K562 (cell line): ENCODE measurements at regions not wholly inside any gene's neighbourhood (a gene's known extent, or its start where the extent isn't known, plus 50 kb on each side); places are given as distances from the start of the nearest gene placed in this dataset.

Experiments used
- FOXA1 ChIP-seq: fragments of 450-650 bp; IDR thresholded peaks from 2 replicates; pipeline ENCODE4 v1.6.1; 2016; ENCODE audit warnings: mild to moderate bottlenecking, borderline replicate concordance
- MAFK ChIP-seq: IDR thresholded peaks from 2 replicates; pipeline ENCODE4 v1.6.1; 2011; ENCODE audit warnings: low read length, improper control_type of control experiment
- NCOA1 ChIP-seq: fragments of 450-650 bp; IDR thresholded peaks from 2 replicates; pipeline ENCODE4 v1.6.1; 2016; ENCODE audit warnings: low read depth
- NR2C1 ChIP-seq, 2 experiments: fragments of 450-650 bp; IDR thresholded peaks; 2 replicates each; pipeline ENCODE4 v1.6.1; 2017; ENCODE audit warnings: mild to moderate bottlenecking in 2 of 2, antibody characterized with exemption in 1 of 2, inconsistent platforms in 1 of 2, missing compliant biosample characterization in 1 of 2, missing genetic modification characterization in 1 of 2
- RBFOX2 ChIP-seq: fragments of 200-400 bp; formaldehyde crosslinking; IDR thresholded peaks from 2 replicates; pipeline ENCODE4 v1.6.1; 2017; ENCODE audit warnings: low read depth, mild to moderate bottlenecking, low read length, moderate library complexity
- SIX5 ChIP-seq, 2 experiments: IDR thresholded peaks; 2 replicates each; pipeline ENCODE4 v1.6.1; 2011; ENCODE audit warnings: low read length in 2 of 2, borderline replicate concordance in 1 of 2, low read depth in 1 of 2, mild to moderate bottlenecking in 1 of 2, moderate library complexity in 1 of 2; ENCODE audit not compliant: insufficient read depth in 1 of 2
- ZNF561 ChIP-seq: fragments of 450-650 bp; formaldehyde crosslinking; conservative IDR thresholded peaks from 2 replicates; pipeline ENCODE4 v1.4.0; 2020; ENCODE audit warnings: mild to moderate bottlenecking, moderate library complexity
- ZNF778 ChIP-seq: fragments of 450-650 bp; formaldehyde crosslinking; IDR thresholded peaks from 2 replicates; pipeline ENCODE4 v1.4.0; 2020; ENCODE audit warnings: mild to moderate bottlenecking, moderate library complexity
- TF ChIP-seq, protein P1 (sequence below): fragments of 250-450 bp; sonication (Bioruptor Pico); IDR thresholded peaks from 2 replicates; pipeline ENCODE4 v1.8.0; 2022; ENCODE audit warnings: inconsistent platforms
- TF ChIP-seq, protein P2 (sequence below), 3 experiments: IDR thresholded peaks in 2 of 3; conservative IDR thresholded peaks in 1 of 3; 2 replicates each; pipeline ENCODE4 v1.5.1; 2011 to 2012; ENCODE audit warnings: low read length in 3 of 3, mild to moderate bottlenecking in 3 of 3, control low read depth in 2 of 3, improper control_type of control experiment in 1 of 3, inconsistent platforms in 1 of 3, low read depth in 1 of 3, mixed read lengths in 1 of 3, moderate library complexity in 1 of 3; ENCODE audit not compliant: insufficient read depth in 2 of 3

DNA sequence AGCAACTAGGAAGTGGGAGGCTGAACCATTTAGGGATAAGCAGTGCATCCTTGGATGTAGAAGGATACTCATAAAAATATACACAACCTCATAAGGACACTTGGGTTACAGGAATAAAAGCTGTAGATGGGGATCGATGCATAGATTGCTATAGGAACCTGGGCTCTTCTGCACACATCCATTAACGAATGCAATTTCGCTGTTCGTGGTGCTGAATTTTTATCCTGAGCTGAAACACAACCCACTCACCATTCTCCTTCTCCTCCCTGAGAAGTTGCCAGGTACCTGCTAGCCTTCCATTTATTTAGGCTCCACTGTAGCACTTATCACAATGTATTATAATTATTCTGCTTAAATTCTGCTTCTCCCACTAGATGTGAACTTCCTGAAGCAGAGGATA, 320.6 kb upstream of the BRINP1 start:
- TF ChIP-seq ZNF778 = no peak
- TF ChIP-seq NR2C1 (IDR thresholded peaks at IDR 0.05) = no peak
- no peak for TF ChIP-seq NR2C1 (tag; IDR thresholded peaks at IDR 0.05)
- TF ChIP-seq NCOA1 = no peak
- no peak for TF ChIP-seq FOXA1
- TF ChIP-seq SIX5 (IDR thresholded peaks at IDR 0.05; ENCODE audit: borderline replicate concordance in 1 of 2, insufficient read depth in 1 of 2, low read depth in 1 of 2, low read length in 2 of 2) = no peak
- TF ChIP-seq, protein P1, sequence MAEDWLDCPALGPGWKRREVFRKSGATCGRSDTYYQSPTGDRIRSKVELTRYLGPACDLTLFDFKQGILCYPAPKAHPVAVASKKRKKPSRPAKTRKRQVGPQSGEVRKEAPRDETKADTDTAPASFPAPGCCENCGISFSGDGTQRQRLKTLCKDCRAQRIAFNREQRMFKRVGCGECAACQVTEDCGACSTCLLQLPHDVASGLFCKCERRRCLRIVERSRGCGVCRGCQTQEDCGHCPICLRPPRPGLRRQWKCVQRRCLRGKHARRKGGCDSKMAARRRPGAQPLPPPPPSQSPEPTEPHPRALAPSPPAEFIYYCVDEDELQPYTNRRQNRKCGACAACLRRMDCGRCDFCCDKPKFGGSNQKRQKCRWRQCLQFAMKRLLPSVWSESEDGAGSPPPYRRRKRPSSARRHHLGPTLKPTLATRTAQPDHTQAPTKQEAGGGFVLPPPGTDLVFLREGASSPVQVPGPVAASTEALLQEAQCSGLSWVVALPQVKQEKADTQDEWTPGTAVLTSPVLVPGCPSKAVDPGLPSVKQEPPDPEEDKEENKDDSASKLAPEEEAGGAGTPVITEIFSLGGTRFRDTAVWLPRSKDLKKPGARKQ (CRISPR knock-in tag) = no peak
- TF ChIP-seq, protein P2, sequence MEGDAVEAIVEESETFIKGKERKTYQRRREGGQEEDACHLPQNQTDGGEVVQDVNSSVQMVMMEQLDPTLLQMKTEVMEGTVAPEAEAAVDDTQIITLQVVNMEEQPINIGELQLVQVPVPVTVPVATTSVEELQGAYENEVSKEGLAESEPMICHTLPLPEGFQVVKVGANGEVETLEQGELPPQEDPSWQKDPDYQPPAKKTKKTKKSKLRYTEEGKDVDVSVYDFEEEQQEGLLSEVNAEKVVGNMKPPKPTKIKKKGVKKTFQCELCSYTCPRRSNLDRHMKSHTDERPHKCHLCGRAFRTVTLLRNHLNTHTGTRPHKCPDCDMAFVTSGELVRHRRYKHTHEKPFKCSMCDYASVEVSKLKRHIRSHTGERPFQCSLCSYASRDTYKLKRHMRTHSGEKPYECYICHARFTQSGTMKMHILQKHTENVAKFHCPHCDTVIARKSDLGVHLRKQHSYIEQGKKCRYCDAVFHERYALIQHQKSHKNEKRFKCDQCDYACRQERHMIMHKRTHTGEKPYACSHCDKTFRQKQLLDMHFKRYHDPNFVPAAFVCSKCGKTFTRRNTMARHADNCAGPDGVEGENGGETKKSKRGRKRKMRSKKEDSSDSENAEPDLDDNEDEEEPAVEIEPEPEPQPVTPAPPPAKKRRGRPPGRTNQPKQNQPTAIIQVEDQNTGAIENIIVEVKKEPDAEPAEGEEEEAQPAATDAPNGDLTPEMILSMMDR (IDR thresholded peaks at IDR 0.05 in 2 of 3, conservative IDR thresholded peaks at IDR 0.05 in 1 of 3; ENCODE audit: insufficient read depth in 2 of 3, low read depth in 1 of 3, low read length in 3 of 3) = no peak
- no peak for TF ChIP-seq RBFOX2
- TF ChIP-seq ZNF561 (CRISPR knock-in tag) = no peak
- TF ChIP-seq MAFK = no peak
